ENCODE measurements at regions not wholly inside any gene's neighbourhood (a gene's known extent, or its start where the extent isn't known, plus 50 kb on each side); places are given as distances from the start of the nearest gene placed in this dataset.

DNA sequence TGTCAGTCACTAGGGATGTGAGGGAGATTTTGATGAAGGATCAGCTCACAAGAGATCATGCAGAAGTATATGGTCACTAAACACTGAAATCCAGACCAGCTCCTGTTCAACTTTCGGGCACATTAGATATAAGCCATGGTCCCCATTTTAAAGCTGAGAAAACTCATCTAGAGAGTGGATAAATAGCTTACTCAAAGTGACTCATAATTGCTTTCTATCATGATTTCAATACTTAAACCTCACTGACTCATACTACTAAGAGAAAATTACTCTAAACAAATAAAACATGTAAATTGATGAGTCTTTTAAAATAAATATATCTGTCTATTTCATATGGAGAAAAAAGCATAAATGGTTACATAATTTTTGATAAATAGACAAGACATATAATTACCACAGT, 567.7 kb downstream of the TLR4 start:
- Mint-ChIP-seq H3K36me3 (ENCODE audit: low read depth) (no peaks in the 10 kb centered on the region), H3K27ac (no peak overlapping the region), H3K9me3 (no peaks in the 10 kb centered on the region), H3K27me3 (ENCODE audit: insufficient read depth) (no peaks in the 10 kb centered on the region), H3K4me1 (no peaks in the 10 kb centered on the region), H3K4me3 (no peak overlapping the region)
- H3K9ac ChIP-seq (ENCODE audit: extremely low read depth, low read length, poor library complexity, severe bottlenecking): no peak overlapping the region
- no peaks in the 10 kb centered on the region for H3K4me1 ChIP-seq (ENCODE audit: control insufficient read depth, insufficient read depth, low read length)
- H3K27me3 ChIP-seq (ENCODE audit: control insufficient read depth, insufficient read depth, low read length, poor library complexity, severe bottlenecking): no peaks in the 10 kb centered on the region
- no peak overlapping the region for H3K4me3 ChIP-seq (ENCODE audit: low read length)
- 83 to 88% methylated on average over 1 of the region's 1 CpG for WGBS, 2 experiments (ENCODE audit: insufficient coverage in 1 of 2, insufficient read length in 1 of 2)
- no peaks in the 10 kb centered on the region for H3K9me3 ChIP-seq (ENCODE audit: control insufficient read depth, low read length)
- no peak overlapping the region for H3K27ac ChIP-seq (ENCODE audit: low read depth, low read length)
- TF ChIP-seq, protein P1, sequence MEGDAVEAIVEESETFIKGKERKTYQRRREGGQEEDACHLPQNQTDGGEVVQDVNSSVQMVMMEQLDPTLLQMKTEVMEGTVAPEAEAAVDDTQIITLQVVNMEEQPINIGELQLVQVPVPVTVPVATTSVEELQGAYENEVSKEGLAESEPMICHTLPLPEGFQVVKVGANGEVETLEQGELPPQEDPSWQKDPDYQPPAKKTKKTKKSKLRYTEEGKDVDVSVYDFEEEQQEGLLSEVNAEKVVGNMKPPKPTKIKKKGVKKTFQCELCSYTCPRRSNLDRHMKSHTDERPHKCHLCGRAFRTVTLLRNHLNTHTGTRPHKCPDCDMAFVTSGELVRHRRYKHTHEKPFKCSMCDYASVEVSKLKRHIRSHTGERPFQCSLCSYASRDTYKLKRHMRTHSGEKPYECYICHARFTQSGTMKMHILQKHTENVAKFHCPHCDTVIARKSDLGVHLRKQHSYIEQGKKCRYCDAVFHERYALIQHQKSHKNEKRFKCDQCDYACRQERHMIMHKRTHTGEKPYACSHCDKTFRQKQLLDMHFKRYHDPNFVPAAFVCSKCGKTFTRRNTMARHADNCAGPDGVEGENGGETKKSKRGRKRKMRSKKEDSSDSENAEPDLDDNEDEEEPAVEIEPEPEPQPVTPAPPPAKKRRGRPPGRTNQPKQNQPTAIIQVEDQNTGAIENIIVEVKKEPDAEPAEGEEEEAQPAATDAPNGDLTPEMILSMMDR (conservative IDR thresholded peaks at IDR 0.05): no peak
- H3K36me3 ChIP-seq (ENCODE audit: control insufficient read depth, insufficient read depth, low read length): no peaks in the 10 kb centered on the region
- no peak for DNase-seq

DNA sequence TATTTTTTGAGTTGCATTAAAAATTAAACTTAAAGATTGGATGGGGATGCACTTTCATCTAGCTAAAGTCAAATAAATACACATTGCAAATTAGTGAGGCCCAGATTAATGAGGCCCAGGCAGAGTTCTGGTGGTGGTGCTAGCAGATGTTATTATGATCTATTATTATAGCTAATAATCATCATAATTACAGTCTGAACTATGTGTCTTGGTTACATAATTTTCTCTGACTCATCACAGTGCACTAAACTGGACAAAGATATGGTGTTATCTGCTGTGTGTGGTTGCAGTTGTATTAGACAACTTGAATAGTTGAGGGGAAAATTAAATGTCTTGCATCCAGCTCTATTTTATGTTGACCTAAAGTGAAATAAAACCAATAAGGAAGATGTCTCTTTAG, 568.8 kb downstream of the TLR4 start:
- no peaks in the 10 kb centered on the region for H3K36me3 Mint-ChIP-seq (ENCODE audit: low read depth)
- H3K4me3 Mint-ChIP-seq: no peak overlapping the region
- no peaks in the 10 kb centered on the region for H3K27me3 Mint-ChIP-seq (ENCODE audit: insufficient read depth)
- TF ChIP-seq, protein P1 (conservative IDR thresholded peaks at IDR 0.05): no peak
- H3K4me1 Mint-ChIP-seq: no peaks in the 10 kb centered on the region
- Histone ChIP-seq H3K9ac (ENCODE audit: extremely low read depth, low read length, poor library complexity, severe bottlenecking) (no peak overlapping the region), H3K27me3 (ENCODE audit: control insufficient read depth, insufficient read depth, low read length, poor library complexity, severe bottlenecking) (no peaks in the 10 kb centered on the region), H3K9me3 (ENCODE audit: control insufficient read depth, low read length) (no peaks in the 10 kb centered on the region), H3K4me3 (ENCODE audit: low read length) (no peak overlapping the region), H3K4me1 (ENCODE audit: control insufficient read depth, insufficient read depth, low read length) (no peaks in the 10 kb centered on the region), H3K27ac (ENCODE audit: low read depth, low read length) (no peak overlapping the region), H3K36me3 (ENCODE audit: control insufficient read depth, insufficient read depth, low read length) (no peaks in the 10 kb centered on the region)
- no peak overlapping the region for H3K27ac Mint-ChIP-seq
- no peak for DNase-seq
- no peaks in the 10 kb centered on the region for H3K9me3 Mint-ChIP-seq

DNA sequence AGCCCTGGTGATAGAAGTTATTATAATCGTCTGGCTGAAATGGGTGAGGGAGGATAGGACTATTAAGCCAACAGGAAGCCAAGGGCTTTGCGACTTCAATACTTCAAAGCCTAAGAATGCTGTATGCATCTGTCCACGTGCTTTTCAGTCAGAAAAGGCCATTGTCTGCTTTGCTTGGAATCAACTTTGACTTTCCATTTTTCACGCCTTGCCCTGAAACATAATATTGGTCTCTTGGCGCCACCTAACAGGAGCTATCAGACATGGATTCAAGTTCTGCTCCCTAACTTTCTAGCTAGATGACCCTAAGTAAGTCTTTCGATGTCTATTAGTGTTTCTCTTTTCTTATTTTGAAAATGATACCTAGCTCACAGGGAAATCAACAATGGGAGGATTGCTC, 572.6 kb downstream of the TLR4 start:
- Histone ChIP-seq H3K27me3 (ENCODE audit: control insufficient read depth, insufficient read depth, low read length, poor library complexity, severe bottlenecking) (no peaks in the 10 kb centered on the region), H3K4me1 (ENCODE audit: control insufficient read depth, insufficient read depth, low read length) (no peaks in the 10 kb centered on the region), H3K27ac (ENCODE audit: low read depth, low read length) (no peak overlapping the region), H3K4me3 (ENCODE audit: low read length) (no peak overlapping the region), H3K9me3 (ENCODE audit: control insufficient read depth, low read length) (no peaks in the 10 kb centered on the region), H3K36me3 (ENCODE audit: control insufficient read depth, insufficient read depth, low read length) (no peaks in the 10 kb centered on the region), H3K9ac (ENCODE audit: extremely low read depth, low read length, poor library complexity, severe bottlenecking) (no peak overlapping the region)
- DNase-seq: no peak
- WGBS, 2 experiments (ENCODE audit: insufficient coverage in 1 of 2, insufficient read length in 1 of 2): 87 to 88% methylated on average over 5 to 6 of the region's 6 CpGs
- H3K27ac Mint-ChIP-seq: no peak overlapping the region
- H3K36me3 Mint-ChIP-seq (ENCODE audit: low read depth): no peaks in the 10 kb centered on the region
- H3K4me1 Mint-ChIP-seq: no peaks in the 10 kb centered on the region
- H3K9me3 Mint-ChIP-seq: no peaks in the 10 kb centered on the region
- H3K4me3 Mint-ChIP-seq: no peak overlapping the region
- TF ChIP-seq, protein P1 (conservative IDR thresholded peaks at IDR 0.05): no peak
- H3K27me3 Mint-ChIP-seq (ENCODE audit: insufficient read depth): no peaks in the 10 kb centered on the region

All from endodermal cell (in vitro differentiated cells).